T-cell (primary cell): ENCODE measurements at regions not wholly inside any gene's neighbourhood (a gene's known extent, or its start where the extent isn't known, plus 50 kb on each side); places are given as distances from the start of the nearest gene placed in this dataset.

ENCODE experiments used
- ATAC-seq, 4 experiments: fragments of 200-7000 bp in 3 of 4; fragments of 150-1000 bp in 1 of 4; cut with Tn5 transposase; replicated peaks in 1 of 4; 1 replicate in 3 of 4; 2 replicates in 1 of 4; pipeline ENCODE4 v1.10.0; 2021; ENCODE audit warnings: moderate library complexity in 3 of 4, mild to moderate bottlenecking in 2 of 4, moderate number of reproducible peaks in 1 of 4
- CTCF ChIA-PET, 2 donors: fragments of 300-600 bp; sonication (Branson Sonifier 250); formaldehyde crosslinking; loops; one replicate each; lab custom pipeline; 2022; ENCODE audit warnings: antibody characterized with exemption in 2 of 2; lab: Charles Lee
- POLR2A ChIA-PET, 2 donors: fragments of 300-600 bp; sonication (Branson Sonifier 250); formaldehyde crosslinking; loops; one replicate each; lab custom pipeline; 2022; ENCODE audit warnings: antibody characterized with exemption in 2 of 2; lab: Charles Lee
- DNase-seq, 35 experiments: peaks; one replicate each; pipeline versions ENCODE4 v3.0.0 to v3.0.0-alpha.2; 2013 to 2023
- H3K27ac ChIP-seq: one replicate; pipeline ENCODE4 v1.5.1; 2013; ENCODE audit warnings: low read length
- H3K27me3 ChIP-seq, 2 experiments: replicated peaks in 1 of 2; 1 replicate in 1 of 2; 2 replicates in 1 of 2; pipeline versions ENCODE4 v1.6.1 to v1.7.0; 2013; ENCODE audit warnings: low read length in 1 of 2, mixed read lengths in 1 of 2; ENCODE audit not compliant: control insufficient read depth in 2 of 2, insufficient read depth in 2 of 2; ENCODE audit errors: extremely low read depth in 1 of 2
- H3K36me3 ChIP-seq, 2 donors: 1 replicate in 1 of 2; 2 replicates in 1 of 2; pipeline versions ENCODE4 v1.6.1 to v1.7.0; 2013; ENCODE audit warnings: low read length in 1 of 2; ENCODE audit not compliant: control insufficient read depth in 2 of 2, insufficient read depth in 1 of 2; ENCODE audit errors: extremely low read depth in 1 of 2
- H3K4me1 ChIP-seq, 2 experiments: 1 replicate in 1 of 2; 2 replicates in 1 of 2; pipeline versions ENCODE4 v1.6.1 to v1.7.0; 2013; ENCODE audit warnings: low read length in 2 of 2, mixed read lengths in 1 of 2; ENCODE audit not compliant: insufficient read depth in 2 of 2, control insufficient read depth in 1 of 2; ENCODE audit errors: extremely low read depth in 1 of 2
- H3K4me3 ChIP-seq, 2 donors: 1 replicate in 1 of 2; 2 replicates in 1 of 2; pipeline versions ENCODE4 v1.5.1 to v1.7.0; 2013; ENCODE audit warnings: mild to moderate bottlenecking in 2 of 2, low read length in 1 of 2, moderate library complexity in 1 of 2; ENCODE audit not compliant: control insufficient read depth in 1 of 2; ENCODE audit errors: extremely low read depth in 1 of 2
- H3K9me3 ChIP-seq: 2 replicates; pipeline ENCODE4 v1.7.0; 2013
- H3K27ac Mint-ChIP-seq, 2 donors: one replicate each; pipeline ENCODE4 v1.8.0; 2020 to 2021; ENCODE audit warnings: mild to moderate bottlenecking in 2 of 2, mixed read lengths in 2 of 2
- H3K27me3 Mint-ChIP-seq, 2 donors: one replicate each; pipeline ENCODE4 v1.8.0; 2021 to 2022; ENCODE audit warnings: mixed read lengths in 2 of 2
- H3K36me3 Mint-ChIP-seq: one replicate; pipeline ENCODE4 v1.8.0; 2021; ENCODE audit warnings: mixed read lengths
- H3K4me1 Mint-ChIP-seq, 3 donors: one replicate each; pipeline ENCODE4 v1.8.0; 2020 to 2022; ENCODE audit warnings: mixed read lengths in 3 of 3, mild to moderate bottlenecking in 1 of 3
- H3K4me3 Mint-ChIP-seq, 3 donors: one replicate each; pipeline ENCODE4 v1.8.0; 2020 to 2022; ENCODE audit warnings: mild to moderate bottlenecking in 3 of 3, mixed read lengths in 3 of 3, moderate library complexity in 3 of 3
- H3K9me3 Mint-ChIP-seq, 3 donors: one replicate each; pipeline ENCODE4 v1.8.0; 2020 to 2022; ENCODE audit warnings: mixed read lengths in 3 of 3
- WGBS: methylation state at CpG from one replicate; pipeline ENCODE4 v1.1.5; 2013; ENCODE audit warnings: missing lambda C conversion rate; ENCODE audit not compliant: insufficient coverage; 5-methylcytosine and 5-hydroxymethylcytosine counted together

- CTCF ChIA-PET = no interaction called here
- H3K27ac ChIP-seq = no peak overlapping the region
- 73% methylated on average over 2 of the region's 6 CpGs for WGBS
These were observed 334.7 kb downstream of the NR2F1-AS1 start for GRCh38 chr5:93246090-93246855.

GRCh38 chr5:93245226-93245625, 335.8 kb downstream of the NR2F1-AS1 start:
- CTCF ChIA-PET = no interaction called here
- DNase-seq (no peak), ATAC-seq (no peak)
- Mint-ChIP-seq H3K9me3 (no peaks in the 10 kb centered on the region), H3K27me3 (no peaks in the 10 kb centered on the region), H3K4me3 (no peak overlapping the region), H3K36me3 (no peaks in the 10 kb centered on the region), H3K27ac (no peak overlapping the region), H3K4me1 (no peaks in the 10 kb centered on the region)
- POLR2A ChIA-PET = no interaction called here
- Histone ChIP-seq H3K9me3 (no peaks in the 10 kb centered on the region), H3K27ac (no peak overlapping the region), H3K4me3 (no peak overlapping the region), H3K27me3 (no peaks in the 10 kb centered on the region), H3K36me3 (no peaks in the 10 kb centered on the region), H3K4me1 (no peaks in the 10 kb centered on the region)
- WGBS = 75% methylated on average over 3 of the region's 3 CpGs

More at GRCh38 chr5:93246090-93246855, 334.7 kb downstream of the NR2F1-AS1 start:
- no peak overlapping the region for H3K4me3 ChIP-seq
- Mint-ChIP-seq H3K4me1 (no peaks in the 10 kb centered on the region), H3K4me3 (no peak overlapping the region), H3K27me3 (no peaks in the 10 kb centered on the region), H3K9me3 (no peaks in the 10 kb centered on the region), H3K36me3 (no peaks in the 10 kb centered on the region), H3K27ac (no peak overlapping the region)
- no peaks in the 10 kb centered on the region for H3K36me3 ChIP-seq
- DNase-seq = no peak
- no peaks in the 10 kb centered on the region for H3K4me1 ChIP-seq
- POLR2A ChIA-PET = no interaction called here
- H3K9me3 ChIP-seq = no peaks in the 10 kb centered on the region
- ATAC-seq = no peak
- H3K27me3 ChIP-seq = no peaks in the 10 kb centered on the region

GRCh38 chr5:93243481-93243880, 337.5 kb downstream of the NR2F1-AS1 start:
- no CpG with 5 or more reads among the region's 1 CpG for WGBS
- Mint-ChIP-seq H3K9me3 (peaks cover 0 to 8% (median 6%) of the 10 kb centered on the region in 3 donors), H3K4me1 (no peaks in the 10 kb centered on the region), H3K27me3 (no peaks in the 10 kb centered on the region), H3K36me3 (no peaks in the 10 kb centered on the region), H3K27ac (no peak overlapping the region), H3K4me3 (no peak overlapping the region)
- Histone ChIP-seq H3K9me3 (no peaks in the 10 kb centered on the region), H3K4me3 (no peak overlapping the region), H3K27me3 (no peaks in the 10 kb centered on the region), H3K4me1 (no peaks in the 10 kb centered on the region), H3K36me3 (no peaks in the 10 kb centered on the region), H3K27ac (no peak overlapping the region)
- DNase-seq (no peak), ATAC-seq (no peak)
- ChIA-PET POLR2A (no interaction called here), CTCF (no interaction called here)

GRCh38 chr5:93240228-93240834, 340.7 kb downstream of the NR2F1-AS1 start:
- Histone ChIP-seq H3K4me1 (no peaks in the 10 kb centered on the region), H3K27me3 (no peaks in the 10 kb centered on the region), H3K9me3 (no peaks in the 10 kb centered on the region), H3K4me3 (no peak overlapping the region), H3K27ac (no peak overlapping the region), H3K36me3 (no peaks in the 10 kb centered on the region)
- 56% methylated on average over 2 of the region's 5 CpGs for WGBS
- no peak overlapping the region for H3K27ac Mint-ChIP-seq
- H3K4me3 Mint-ChIP-seq = no peak overlapping the region
- ChIA-PET POLR2A (no interaction called here), CTCF (no interaction called here)
- no peaks in the 10 kb centered on the region for H3K27me3 Mint-ChIP-seq
- DNase-seq = no peak
- H3K9me3 Mint-ChIP-seq = peaks cover 2 to 12% (median 6%) of the 10 kb centered on the region in 3 donors
- no peaks in the 10 kb centered on the region for H3K36me3 Mint-ChIP-seq
- no peak for ATAC-seq
- no peaks in the 10 kb centered on the region for H3K4me1 Mint-ChIP-seq

- CTCF ChIA-PET = no interaction called here
- Histone ChIP-seq H3K4me3 (no peak overlapping the region), H3K27ac (no peak overlapping the region), H3K36me3 (no peaks in the 10 kb centered on the region), H3K27me3 (no peaks in the 10 kb centered on the region), H3K4me1 (no peaks in the 10 kb centered on the region), H3K9me3 (no peaks in the 10 kb centered on the region)
- POLR2A ChIA-PET = no interaction called here
- Mint-ChIP-seq H3K4me3 (no peak overlapping the region), H3K9me3 (peaks cover 2 to 12% (median 6%) of the 10 kb centered on the region in 3 donors), H3K36me3 (no peaks in the 10 kb centered on the region), H3K27ac (no peak overlapping the region), H3K27me3 (no peaks in the 10 kb centered on the region), H3K4me1 (no peaks in the 10 kb centered on the region)
- 100% methylated on average over 1 of the region's 4 CpGs for WGBS
- ATAC-seq = no peak
- DNase-seq = no peak
These were observed 344.1 kb downstream of the NR2F1-AS1 start for GRCh38 chr5:93236807-93237421.

GRCh38 chr5:93235761-93236160, 345.3 kb downstream of the NR2F1-AS1 start:
- no peaks in the 10 kb centered on the region for H3K27me3 Mint-ChIP-seq
- no peaks in the 10 kb centered on the region for H3K4me1 ChIP-seq
- H3K9me3 Mint-ChIP-seq = peaks cover 3 to 12% (median 6%) of the 10 kb centered on the region in 3 donors
- no peaks in the 10 kb centered on the region for H3K36me3 ChIP-seq
- POLR2A ChIA-PET = no interaction called here
- no CpG with 5 or more reads among the region's 1 CpG for WGBS
- H3K4me3 ChIP-seq = no peak overlapping the region
- no peak for DNase-seq
- no peak for ATAC-seq
- no peaks in the 10 kb centered on the region for H3K4me1 Mint-ChIP-seq
- H3K27ac ChIP-seq = no peak overlapping the region
- H3K27ac Mint-ChIP-seq = no peak overlapping the region
- no peaks in the 10 kb centered on the region for H3K36me3 Mint-ChIP-seq
- H3K27me3 ChIP-seq = no peaks in the 10 kb centered on the region
- no peaks in the 10 kb centered on the region for H3K9me3 ChIP-seq
- H3K4me3 Mint-ChIP-seq = no peak overlapping the region
- CTCF ChIA-PET = no interaction called here
